ENCODE measurements at regions not wholly inside any gene's neighbourhood (a gene's known extent, or its start where the extent isn't known, plus 50 kb on each side); places are given as distances from the start of the nearest gene placed in this dataset.

- no peak for DNase-seq
Measured at GRCh38 chr12:75894965-75895754, 136.4 kb downstream of the PHLDA1 start.

DNA sequence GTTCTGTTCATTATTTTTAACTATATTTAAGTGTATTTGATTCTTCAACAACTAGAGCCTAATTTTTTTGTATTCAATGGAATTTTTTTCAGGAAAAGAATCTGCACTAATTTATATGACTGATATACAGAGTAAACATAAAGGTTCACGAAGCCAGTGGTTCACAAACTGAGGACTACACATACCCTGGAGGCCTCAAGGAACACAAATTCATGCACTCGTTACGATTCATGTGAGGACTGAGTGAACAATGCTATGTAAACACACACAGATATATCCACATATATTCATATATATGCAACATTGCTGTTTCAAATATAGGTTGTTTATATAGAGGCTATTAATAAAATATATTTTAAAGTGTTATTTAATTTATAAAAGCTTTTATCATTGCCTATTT is 137.8 kb downstream of the PHLDA1 start:
- DNase-seq: no peak

- no peak for DNase-seq
Measured at GRCh38 chr12:75892731-75893408, 138.7 kb downstream of the PHLDA1 start.

GRCh38 chr12:75891072-75891471 is 140.5 kb downstream of the PHLDA1 start:
- no peak for DNase-seq

DNA sequence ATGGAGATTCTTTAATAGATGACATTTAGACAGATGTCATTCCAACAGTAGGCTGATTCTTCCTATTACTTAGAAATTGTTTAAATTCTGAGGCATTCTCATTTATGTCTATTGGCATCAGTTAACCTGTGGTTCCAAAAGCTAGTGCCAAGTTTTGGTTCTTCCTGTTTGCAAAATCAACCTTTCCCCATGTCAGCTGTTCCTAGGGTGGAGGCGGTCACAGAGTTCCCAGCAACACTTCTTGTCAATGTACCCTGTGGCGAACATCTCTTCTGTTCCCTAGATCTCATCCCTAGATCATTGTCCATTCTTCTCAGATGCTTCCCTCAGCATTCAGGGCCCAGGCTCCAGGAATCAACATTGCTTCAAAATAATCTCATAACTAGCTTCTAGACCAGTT is 140.9 kb downstream of the PHLDA1 start:
- no peak for DNase-seq

DNA sequence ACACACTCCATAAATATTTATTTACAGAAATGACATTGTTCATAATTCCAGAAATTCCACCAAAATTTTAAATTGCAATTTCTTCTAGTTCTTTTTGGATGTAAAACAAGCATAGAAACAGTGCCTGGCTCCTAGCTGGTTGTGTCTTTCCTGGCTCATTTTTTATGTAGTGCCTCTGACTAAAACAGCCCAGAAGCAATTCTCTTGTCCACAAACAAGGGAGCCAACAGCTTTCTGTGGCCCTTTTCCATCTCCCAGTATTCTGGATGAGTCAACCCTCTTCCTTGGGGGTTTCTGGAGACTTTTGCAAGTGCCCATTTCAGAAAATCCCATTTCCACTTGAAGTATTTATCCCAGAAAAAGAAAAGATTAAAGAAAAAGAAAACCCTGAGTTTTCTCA is 141.4 kb downstream of the PHLDA1 start:
- DNase-seq: no peak

- no peak for DNase-seq
Measured at GRCh38 chr12:75888874-75889613, 142.5 kb downstream of the PHLDA1 start.

- DNase-seq: no peak
Measured at GRCh38 chr12:75888399-75888798, 143.2 kb downstream of the PHLDA1 start.

- no peak for DNase-seq
Measured at GRCh38 chr12:75887979-75888378, 143.6 kb downstream of the PHLDA1 start.

GRCh38 chr12:75884465-75884985 is 147.1 kb downstream of the PHLDA1 start:
- DNase-seq: no peak

- no peak for DNase-seq
Measured at GRCh38 chr12:75883241-75883640, 148.3 kb downstream of the PHLDA1 start.

- no peak for DNase-seq
Measured at GRCh38 chr12:75882421-75882820, 149.2 kb downstream of the PHLDA1 start.

GRCh38 chr12:75881920-75882319 is 149.7 kb downstream of the PHLDA1 start:
- DNase-seq: no peak

DNA sequence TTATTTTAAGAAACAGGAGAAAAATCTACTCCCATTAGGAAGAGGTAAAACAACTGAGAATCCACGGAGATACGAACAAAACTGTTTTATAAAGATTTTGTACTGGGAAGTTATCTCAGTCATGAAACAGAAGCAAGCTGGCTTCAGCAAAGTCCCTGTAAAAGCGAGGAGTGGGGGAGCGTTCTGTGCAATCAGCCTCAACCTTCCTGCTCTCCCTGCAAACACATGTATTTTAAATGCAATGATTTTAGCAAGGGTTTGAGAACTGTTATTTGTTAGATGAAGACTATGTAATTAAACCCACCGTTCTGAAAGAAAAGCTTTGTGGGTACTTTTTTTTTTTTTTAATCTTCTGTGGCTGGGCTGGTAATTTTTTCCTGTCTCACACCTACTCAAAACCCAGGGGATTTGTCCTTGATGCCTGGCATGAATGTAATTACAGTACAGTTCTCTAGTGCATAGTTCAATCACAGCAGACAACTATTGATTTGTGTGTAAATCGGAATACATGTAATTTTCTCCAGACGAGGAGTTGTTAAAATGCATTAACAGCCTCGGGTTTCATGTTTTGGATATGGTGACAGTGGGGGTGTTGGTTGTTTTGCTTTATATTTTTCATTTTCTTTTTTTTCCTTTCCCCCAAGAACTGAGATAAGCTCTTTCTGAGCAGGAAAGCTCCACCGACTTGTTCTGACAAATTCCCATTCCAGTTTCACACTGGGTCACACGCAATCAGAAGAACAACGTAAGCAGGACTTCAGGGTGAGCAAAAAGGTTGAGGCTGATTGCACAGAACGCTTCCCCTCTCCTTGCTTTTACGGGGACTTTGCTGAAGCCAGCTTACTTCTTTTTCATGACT is 153.6 kb downstream of the PHLDA1 start:
- DNase-seq: no peak

GRCh38 chr12:75876832-75877762 is 154.5 kb downstream of the PHLDA1 start:
- no peak for DNase-seq

DNA sequence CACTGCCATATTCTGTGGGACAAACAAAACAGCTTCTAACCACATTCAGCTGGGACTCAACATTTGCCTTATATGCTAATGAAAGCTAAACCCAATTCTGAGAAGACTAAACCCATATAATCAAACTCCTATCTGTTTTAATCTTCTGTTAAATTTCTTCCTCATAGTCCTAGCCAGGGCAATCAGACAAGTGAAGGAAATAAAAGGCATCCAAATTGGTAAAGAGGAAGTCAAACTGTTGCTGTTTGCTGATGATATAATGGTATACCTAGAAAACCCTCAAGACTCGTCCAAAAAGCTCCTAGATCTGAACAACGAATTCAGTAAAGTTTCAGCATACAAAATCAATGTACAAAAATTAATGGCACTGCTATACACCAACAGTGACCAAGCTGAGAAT is 157.1 kb downstream of the PHLDA1 start:
- DNase-seq: no peak

DNA sequence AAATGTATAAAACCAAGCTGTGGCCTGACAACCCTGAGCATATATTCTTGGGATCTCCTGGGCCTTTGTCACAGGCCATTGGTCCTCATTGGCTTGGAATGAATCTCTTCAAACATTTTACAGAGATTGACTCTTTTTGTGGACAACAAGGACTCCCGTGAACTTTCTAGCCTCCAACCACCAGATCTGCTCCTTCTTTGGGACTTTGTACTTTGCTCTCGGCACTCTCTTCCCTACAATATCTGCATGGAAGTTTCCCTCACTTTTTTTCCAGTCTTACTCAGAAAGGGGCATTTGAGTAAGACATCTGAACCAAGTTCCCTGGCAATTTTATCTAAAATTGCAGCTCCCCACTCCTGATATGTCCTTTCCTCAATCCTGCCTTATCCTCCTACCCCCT is 158.8 kb downstream of the PHLDA1 start:
- DNase-seq: no peak

GRCh38 chr12:75870878-75871277 is 160.7 kb downstream of the PHLDA1 start:
- DNase-seq: no peak

GRCh38 chr12:75868501-75868900 is 163.1 kb downstream of the PHLDA1 start:
- DNase-seq: no peak

GRCh38 chr12:75865315-75865714 is 166.3 kb downstream of the PHLDA1 start:
- DNase-seq: no peak

DNA sequence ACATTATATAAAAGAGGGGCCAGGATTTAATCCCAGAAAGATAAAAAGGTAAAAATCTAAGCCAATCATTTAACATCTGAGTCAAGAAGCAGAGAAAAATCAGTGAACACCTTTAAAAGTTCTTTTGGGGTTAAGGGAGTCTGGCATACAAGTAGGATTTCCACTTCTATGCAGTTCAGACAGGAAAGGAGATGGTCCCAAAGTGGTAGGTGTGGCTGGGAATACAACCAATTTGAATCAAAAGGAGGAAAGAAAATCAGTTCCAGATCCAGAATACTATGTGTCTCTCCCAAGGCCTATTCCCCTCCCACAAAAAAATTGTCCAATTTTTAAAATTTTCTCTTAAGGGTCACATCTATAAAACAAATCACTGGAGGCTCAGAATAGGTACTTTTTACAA is 167.4 kb downstream of the PHLDA1 start:
- no peak for DNase-seq

- no peak for DNase-seq
Measured at GRCh38 chr12:75863533-75863932, 168.0 kb downstream of the PHLDA1 start.

Measured in NK-92 treated with Interleukin-12 subunit alpha and Interleukin-12 subunit beta, amount 100 ng/mL, for 24 hours (cell line).